ENCODE measurements at regions not wholly inside any gene's neighbourhood (a gene's known extent, or its start where the extent isn't known, plus 50 kb on each side); places are given as distances from the start of the nearest gene placed in this dataset.
"Not testable (repeated sequence)": the region's sequence is repeated elsewhere in the genome, so short reads cannot be mapped to it uniquely, and the experiment has no call there.

DNA sequence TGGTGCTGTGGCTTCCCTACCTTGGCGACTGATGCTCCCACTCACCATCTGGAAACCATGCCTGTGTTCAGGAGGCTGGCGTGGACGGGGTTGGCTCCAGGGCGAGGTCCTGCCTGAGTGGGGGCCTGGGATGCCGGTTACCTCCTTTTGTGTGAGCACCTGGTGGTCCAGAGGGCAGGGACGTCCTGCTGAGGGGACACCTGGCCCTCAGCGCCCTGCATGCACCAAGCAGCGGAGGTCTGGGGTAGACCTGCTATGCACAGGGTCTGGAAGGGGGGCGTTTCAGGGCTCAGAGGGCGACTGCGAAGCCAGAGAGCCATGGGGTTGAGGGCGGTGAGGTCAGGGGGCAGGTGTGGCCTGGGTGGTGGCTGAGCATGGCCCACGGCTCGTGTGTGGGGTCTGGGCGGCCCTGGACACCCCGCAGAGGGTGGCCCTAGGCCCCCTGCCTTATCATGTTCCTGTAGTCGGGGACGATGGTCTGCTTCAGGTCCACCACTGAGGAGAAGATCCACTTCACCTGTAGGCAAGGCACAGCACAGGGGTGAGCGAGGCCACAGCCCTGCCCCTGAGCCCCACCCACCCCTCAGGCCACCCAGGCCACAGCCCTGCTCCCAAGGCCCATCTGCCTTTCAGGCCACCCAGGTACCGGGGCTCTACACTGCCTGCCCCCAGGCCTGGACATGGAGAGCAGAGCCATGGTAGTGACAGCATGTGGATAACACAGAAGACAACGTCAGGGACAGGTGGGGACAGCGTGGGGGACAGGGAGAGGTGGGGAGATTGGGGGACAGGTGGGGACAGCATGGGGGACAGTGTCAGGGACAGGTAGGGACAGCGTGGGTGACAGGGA is 95.3 kb downstream of the TMEM121 start:
- TF ChIP-seq, protein P1, sequence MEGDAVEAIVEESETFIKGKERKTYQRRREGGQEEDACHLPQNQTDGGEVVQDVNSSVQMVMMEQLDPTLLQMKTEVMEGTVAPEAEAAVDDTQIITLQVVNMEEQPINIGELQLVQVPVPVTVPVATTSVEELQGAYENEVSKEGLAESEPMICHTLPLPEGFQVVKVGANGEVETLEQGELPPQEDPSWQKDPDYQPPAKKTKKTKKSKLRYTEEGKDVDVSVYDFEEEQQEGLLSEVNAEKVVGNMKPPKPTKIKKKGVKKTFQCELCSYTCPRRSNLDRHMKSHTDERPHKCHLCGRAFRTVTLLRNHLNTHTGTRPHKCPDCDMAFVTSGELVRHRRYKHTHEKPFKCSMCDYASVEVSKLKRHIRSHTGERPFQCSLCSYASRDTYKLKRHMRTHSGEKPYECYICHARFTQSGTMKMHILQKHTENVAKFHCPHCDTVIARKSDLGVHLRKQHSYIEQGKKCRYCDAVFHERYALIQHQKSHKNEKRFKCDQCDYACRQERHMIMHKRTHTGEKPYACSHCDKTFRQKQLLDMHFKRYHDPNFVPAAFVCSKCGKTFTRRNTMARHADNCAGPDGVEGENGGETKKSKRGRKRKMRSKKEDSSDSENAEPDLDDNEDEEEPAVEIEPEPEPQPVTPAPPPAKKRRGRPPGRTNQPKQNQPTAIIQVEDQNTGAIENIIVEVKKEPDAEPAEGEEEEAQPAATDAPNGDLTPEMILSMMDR (IDR thresholded peaks at IDR 0.05; ENCODE audit: low read depth, low read length, poor library complexity, severe bottlenecking) = not testable (repeated sequence)
- not testable (repeated sequence) for TF ChIP-seq EZH2phosphoT487 (IDR thresholded peaks at IDR 0.05; ENCODE audit: borderline replicate concordance, low read length)

Data from DOHH2 (cell line).